ENCODE measurements at regions not wholly inside any gene's neighbourhood (a gene's known extent, or its start where the extent isn't known, plus 50 kb on each side); places are given as distances from the start of the nearest gene placed in this dataset.

- no peak overlapping the region for H3K4me3 ChIP-seq
- no peaks in the 10 kb centered on the region for H3K27me3 ChIP-seq (replicated peaks; ENCODE audit: insufficient read depth)
- H3K9me2 ChIP-seq (ENCODE audit: insufficient read depth) = no peaks in the 10 kb centered on the region
- no peaks in the 10 kb centered on the region for H3K36me3 ChIP-seq (ENCODE audit: low read depth)
- H3K4me1 ChIP-seq (ENCODE audit: insufficient read depth) = peaks cover 38% of the 10 kb centered on the region
- no peak overlapping the region for H2AFZ ChIP-seq
- H3K4me2 ChIP-seq (ENCODE audit: unreplicated experiment) = no peak overlapping the region
- peaks cover 14% of the 10 kb centered on the region for H3F3A ChIP-seq (ENCODE audit: insufficient read depth)
- 95 to 96% methylated on average over 2 of the region's 2 CpGs for WGBS, 2 experiments (ENCODE audit: low coverage in 1 of 2, low lambda C conversion rate in 2 of 2, missing lambda C conversion rate in 2 of 2)
- TF ChIP-seq EZH2 (IDR thresholded peaks at IDR 0.05; ENCODE audit: insufficient read depth, poor library complexity, severe bottlenecking) (no peak), EZH2phosphoT487 (IDR thresholded peaks at IDR 0.05; ENCODE audit: insufficient read depth, low read depth) (no peak)
- H3K79me2 ChIP-seq (ENCODE audit: insufficient read depth) = no peaks in the 10 kb centered on the region
- H3K27ac ChIP-seq = no peak overlapping the region
- no peaks in the 10 kb centered on the region for H4K20me1 ChIP-seq (ENCODE audit: insufficient read depth)
- H3K9ac ChIP-seq = no peak overlapping the region
- DNase-seq = no peak
- H3K9me3 ChIP-seq (ENCODE audit: low read depth) = no peaks in the 10 kb centered on the region
- in situ Hi-C loops (cut with MboI) = no loop called here
Observed at GRCh38 chr14:51382506-51382905, 142.5 kb downstream of the TMX1 start.

- in situ Hi-C loops (cut with MboI) = no loop called here
- H3K27ac ChIP-seq = no peak overlapping the region
Observed at GRCh38 chr14:51386411-51386810, 146.4 kb downstream of the TMX1 start.

GRCh38 chr14:51386983-51387735 is 147.1 kb downstream of the TMX1 start:
- Histone ChIP-seq H3K27me3 (replicated peaks; ENCODE audit: insufficient read depth) (no peaks in the 10 kb centered on the region), H3K4me3 (no peak overlapping the region), H3F3A (ENCODE audit: insufficient read depth) (peaks cover 19% of the 10 kb centered on the region), H2AFZ (peak overlapping the region; percentile 58), H3K27ac (0 out of 2 replicates have a peak overlapping the region, but pooled peaks have one; percentile 8), H3K9ac (no peak overlapping the region), H3K9me2 (ENCODE audit: insufficient read depth) (no peaks in the 10 kb centered on the region), H3K9me3 (ENCODE audit: low read depth) (no peaks in the 10 kb centered on the region), H3K4me1 (ENCODE audit: insufficient read depth) (peaks cover 32% of the 10 kb centered on the region), H4K20me1 (ENCODE audit: insufficient read depth) (no peaks in the 10 kb centered on the region), H3K36me3 (ENCODE audit: low read depth) (no peaks in the 10 kb centered on the region), H3K79me2 (ENCODE audit: insufficient read depth) (no peaks in the 10 kb centered on the region), H3K4me2 (ENCODE audit: unreplicated experiment) (peak overlapping the region; percentile 25)
- WGBS, 2 experiments (ENCODE audit: low coverage in 1 of 2, low lambda C conversion rate in 2 of 2, missing lambda C conversion rate in 2 of 2) = 6 to 9% methylated on average over 3 of the region's 3 CpGs
- in situ Hi-C loops (cut with MboI) = no loop called here
- DNase-seq = peak; percentile 49
- no peak for TF ChIP-seq EZH2phosphoT487 (IDR thresholded peaks at IDR 0.05; ENCODE audit: insufficient read depth, low read depth)

More at GRCh38 chr14:51386411-51386810, 146.4 kb downstream of the TMX1 start:
- DNase-seq = no peak
- no peaks in the 10 kb centered on the region for H3K79me2 ChIP-seq (ENCODE audit: insufficient read depth)
- H3K4me1 ChIP-seq (ENCODE audit: insufficient read depth) = peaks cover 32% of the 10 kb centered on the region
- no peaks in the 10 kb centered on the region for H3K9me3 ChIP-seq (ENCODE audit: low read depth)
- no peaks in the 10 kb centered on the region for H3K36me3 ChIP-seq (ENCODE audit: low read depth)
- H2AFZ ChIP-seq = no peak overlapping the region
- H3K4me3 ChIP-seq = no peak overlapping the region
- peaks cover 19% of the 10 kb centered on the region for H3F3A ChIP-seq (ENCODE audit: insufficient read depth)
- no peaks in the 10 kb centered on the region for H3K9me2 ChIP-seq (ENCODE audit: insufficient read depth)
- no peaks in the 10 kb centered on the region for H3K27me3 ChIP-seq (replicated peaks; ENCODE audit: insufficient read depth)
- no peaks in the 10 kb centered on the region for H4K20me1 ChIP-seq (ENCODE audit: insufficient read depth)
- no peak overlapping the region for H3K9ac ChIP-seq
- no peak overlapping the region for H3K4me2 ChIP-seq (ENCODE audit: unreplicated experiment)
- TF ChIP-seq EZH2 (IDR thresholded peaks at IDR 0.05; ENCODE audit: insufficient read depth, poor library complexity, severe bottlenecking) (no peak), EZH2phosphoT487 (IDR thresholded peaks at IDR 0.05; ENCODE audit: insufficient read depth, low read depth) (no peak)

GRCh38 chr14:51392416-51392815 is 152.4 kb downstream of the TMX1 start:
- 59 to 72% methylated on average over 1 of the region's 1 CpG for WGBS, 2 experiments (ENCODE audit: low coverage in 1 of 2, low lambda C conversion rate in 2 of 2, missing lambda C conversion rate in 2 of 2)
- no peaks in the 10 kb centered on the region for H4K20me1 ChIP-seq (ENCODE audit: insufficient read depth)
- no peaks in the 10 kb centered on the region for H3K36me3 ChIP-seq (ENCODE audit: low read depth)

More at GRCh38 chr14:51392416-51392815, 152.4 kb downstream of the TMX1 start:
- peaks cover 40% of the 10 kb centered on the region for H3F3A ChIP-seq (ENCODE audit: insufficient read depth)
- in situ Hi-C loops (cut with MboI) = no loop called here
- DNase-seq = no peak
- no peak overlapping the region for H3K9ac ChIP-seq
- H2AFZ ChIP-seq = no peak overlapping the region
- H3K79me2 ChIP-seq (ENCODE audit: insufficient read depth) = no peaks in the 10 kb centered on the region
- TF ChIP-seq EZH2 (IDR thresholded peaks at IDR 0.05; ENCODE audit: insufficient read depth, poor library complexity, severe bottlenecking) = no peak
- TF ChIP-seq EZH2phosphoT487 (IDR thresholded peaks at IDR 0.05; ENCODE audit: insufficient read depth, low read depth) = no peak
- no peaks in the 10 kb centered on the region for H3K27me3 ChIP-seq (replicated peaks; ENCODE audit: insufficient read depth)
- H3K4me3 ChIP-seq = no peak overlapping the region
- peaks cover 38% of the 10 kb centered on the region for H3K4me1 ChIP-seq (ENCODE audit: insufficient read depth)
- H3K9me3 ChIP-seq (ENCODE audit: low read depth) = no peaks in the 10 kb centered on the region
- no peak overlapping the region for H3K4me2 ChIP-seq (ENCODE audit: unreplicated experiment)
- H3K9me2 ChIP-seq (ENCODE audit: insufficient read depth) = no peaks in the 10 kb centered on the region
- no peak overlapping the region for H3K27ac ChIP-seq
